Stomach smooth muscle (tissue), 2 donors: ENCODE measurements at regions not wholly inside any gene's neighbourhood (a gene's known extent, or its start where the extent isn't known, plus 50 kb on each side); places are given as distances from the start of the nearest gene placed in this dataset.

Source experiments
- H3K27ac ChIP-seq: one replicate; pipeline ENCODE4 v1.7.0; 2013; ENCODE audit warnings: mild to moderate bottlenecking, low read length, inconsistent platforms
- H3K27me3 ChIP-seq, 2 donors: one replicate each; pipeline ENCODE4 v1.7.0; 2013; ENCODE audit warnings: low read length in 2 of 2; ENCODE audit not compliant: insufficient read depth in 2 of 2, control insufficient read depth in 1 of 2
- H3K36me3 ChIP-seq, 2 donors: one replicate each; pipeline ENCODE4 v1.7.0; 2013; ENCODE audit warnings: low read length in 2 of 2; ENCODE audit not compliant: control insufficient read depth in 2 of 2, insufficient read depth in 2 of 2
- H3K4me1 ChIP-seq: one replicate; pipeline ENCODE4 v1.7.0; 2013; ENCODE audit warnings: low read length; ENCODE audit not compliant: control insufficient read depth, insufficient read depth
- H3K4me3 ChIP-seq, 2 donors: one replicate each; pipeline ENCODE4 v1.7.0; 2013; ENCODE audit warnings: low read length in 2 of 2
- H3K9ac ChIP-seq, 2 donors: one replicate each; pipeline ENCODE4 v1.7.0; 2013; ENCODE audit warnings: low read length in 2 of 2, mild to moderate bottlenecking in 1 of 2
- H3K9me3 ChIP-seq, 2 donors: one replicate each; pipeline ENCODE4 v1.7.0; 2013; ENCODE audit warnings: low read length in 2 of 2; ENCODE audit not compliant: control insufficient read depth in 2 of 2
- donor health status: healthy.
- donor health status: Pancreatic carcinoma.

- Histone ChIP-seq H3K4me3 (no peak overlapping the region), H3K27me3 (no peaks in the 10 kb centered on the region), H3K9ac (no peak overlapping the region), H3K27ac (no peak overlapping the region), H3K9me3 (no peaks in the 10 kb centered on the region), H3K4me1 (no peaks in the 10 kb centered on the region), H3K36me3 (no peaks in the 10 kb centered on the region)
Observed at GRCh38 chr5:92484484-92484883, 1096.5 kb downstream of the NR2F1-AS1 start.

GRCh38 chr5:92472981-92473566 is 1090.0 kb upstream of the ARRDC3 start:
- no peaks in the 10 kb centered on the region for H3K27me3 ChIP-seq
- H3K4me3 ChIP-seq, result no peak overlapping the region
- no peak overlapping the region for H3K27ac ChIP-seq
- H3K9me3 ChIP-seq, result peaks cover 0 to 3% of the 10 kb centered on the region in 2 donors
- no peaks in the 10 kb centered on the region for H3K4me1 ChIP-seq
- no peak overlapping the region for H3K9ac ChIP-seq
- H3K36me3 ChIP-seq, result no peaks in the 10 kb centered on the region

GRCh38 chr5:92471861-92472260 is 1088.7 kb upstream of the ARRDC3 start:
- Histone ChIP-seq H3K27ac (no peak overlapping the region), H3K36me3 (no peaks in the 10 kb centered on the region), H3K4me3 (no peak overlapping the region), H3K4me1 (no peaks in the 10 kb centered on the region), H3K9ac (no peak overlapping the region), H3K9me3 (peaks cover 0 to 3% of the 10 kb centered on the region in 2 donors), H3K27me3 (no peaks in the 10 kb centered on the region)

- peaks cover 0 to 3% of the 10 kb centered on the region in 2 donors for H3K9me3 ChIP-seq
- no peak overlapping the region for H3K9ac ChIP-seq
- no peak overlapping the region for H3K27ac ChIP-seq
- H3K4me1 ChIP-seq, result no peaks in the 10 kb centered on the region
- no peak overlapping the region for H3K4me3 ChIP-seq
- H3K27me3 ChIP-seq, result no peaks in the 10 kb centered on the region
- H3K36me3 ChIP-seq, result no peaks in the 10 kb centered on the region
Observed at GRCh38 chr5:92470770-92471169, 1087.7 kb upstream of the ARRDC3 start.

GRCh38 chr5:92468295-92468694 is 1085.2 kb upstream of the ARRDC3 start:
- Histone ChIP-seq H3K36me3 (no peaks in the 10 kb centered on the region), H3K4me1 (no peaks in the 10 kb centered on the region), H3K27ac (no peak overlapping the region), H3K9me3 (no peaks in the 10 kb centered on the region), H3K9ac (no peak overlapping the region), H3K4me3 (no peak overlapping the region), H3K27me3 (no peaks in the 10 kb centered on the region)

- Histone ChIP-seq H3K27me3 (no peaks in the 10 kb centered on the region), H3K36me3 (no peaks in the 10 kb centered on the region), H3K9me3 (no peaks in the 10 kb centered on the region), H3K9ac (no peak overlapping the region), H3K4me3 (no peak overlapping the region), H3K27ac (no peak overlapping the region), H3K4me1 (no peaks in the 10 kb centered on the region)
Observed at GRCh38 chr5:92467695-92468094, 1084.6 kb upstream of the ARRDC3 start.

- H3K9ac ChIP-seq, result no peak overlapping the region
- no peaks in the 10 kb centered on the region for H3K27me3 ChIP-seq
- no peak overlapping the region for H3K4me3 ChIP-seq
Observed at GRCh38 chr5:92460505-92460904, 1077.4 kb upstream of the ARRDC3 start.

GRCh38 chr5:92459654-92460053 is 1076.5 kb upstream of the ARRDC3 start:
- Histone ChIP-seq H3K4me1 (no peaks in the 10 kb centered on the region), H3K27ac (no peak overlapping the region), H3K36me3 (no peaks in the 10 kb centered on the region), H3K9me3 (peaks cover 0 to 4% of the 10 kb centered on the region in 2 donors), H3K4me3 (no peak overlapping the region), H3K9ac (no peak overlapping the region), H3K27me3 (no peaks in the 10 kb centered on the region)

More at GRCh38 chr5:92460505-92460904, 1077.4 kb upstream of the ARRDC3 start:
- H3K36me3 ChIP-seq, result no peaks in the 10 kb centered on the region
- H3K9me3 ChIP-seq, result peaks cover 0 to 4% of the 10 kb centered on the region in 2 donors
- no peak overlapping the region for H3K27ac ChIP-seq
- H3K4me1 ChIP-seq, result no peaks in the 10 kb centered on the region

GRCh38 chr5:92455011-92455410 is 1071.9 kb upstream of the ARRDC3 start:
- no peak overlapping the region for H3K4me3 ChIP-seq
- H3K27me3 ChIP-seq, result no peaks in the 10 kb centered on the region
- no peaks in the 10 kb centered on the region for H3K4me1 ChIP-seq
- H3K36me3 ChIP-seq, result no peaks in the 10 kb centered on the region
- no peak overlapping the region for H3K27ac ChIP-seq
- no peak overlapping the region for H3K9ac ChIP-seq
- peaks cover 0 to 4% of the 10 kb centered on the region in 2 donors for H3K9me3 ChIP-seq

- Histone ChIP-seq H3K36me3 (no peaks in the 10 kb centered on the region), H3K27ac (no peak overlapping the region), H3K9me3 (no peaks in the 10 kb centered on the region), H3K4me1 (no peaks in the 10 kb centered on the region), H3K27me3 (no peaks in the 10 kb centered on the region), H3K4me3 (no peak overlapping the region), H3K9ac (no peak overlapping the region)
Observed at GRCh38 chr5:92444888-92445287, 1061.8 kb upstream of the ARRDC3 start.

- no peaks in the 10 kb centered on the region for H3K36me3 ChIP-seq
- H3K4me3 ChIP-seq, result no peak overlapping the region
- no peaks in the 10 kb centered on the region for H3K9me3 ChIP-seq
- no peak overlapping the region for H3K9ac ChIP-seq
- no peaks in the 10 kb centered on the region for H3K27me3 ChIP-seq
- H3K27ac ChIP-seq, result no peak overlapping the region
- H3K4me1 ChIP-seq, result no peaks in the 10 kb centered on the region
Observed at GRCh38 chr5:92435781-92436180, 1052.7 kb upstream of the ARRDC3 start.
